MCF 10A (cell line): ENCODE measurements at regions not wholly inside any gene's neighbourhood (a gene's known extent, or its start where the extent isn't known, plus 50 kb on each side); places are given as distances from the start of the nearest gene placed in this dataset.

Experiments
- BruUV-seq: library from RNA; stranded (reverse); fragments of 400-500 nt; replicated peaks from 2 replicates; lab custom pipeline; 2021; lab: Mats Ljungman, UMichigan
- CTCF ChIA-PET: fragments of 300-600 bp; sonication (Branson Sonifier 250); formaldehyde crosslinking; extraction: SDS; loops from one replicate; lab custom pipeline; 2021; ENCODE audit warnings: antibody characterized with exemption, inconsistent platforms; lab: Yijun Ruan, JAX
- POLR2A ChIA-PET: fragments of 300-600, 350-650 bp; sonication (Branson Sonifier 250); formaldehyde crosslinking; extraction: SDS; loops from one replicate; lab custom pipeline; 2020; ENCODE audit warnings: antibody characterized with exemption, inconsistent platforms; lab: Yijun Ruan, JAX
- DNase-seq: peaks from one replicate; pipeline ENCODE4 v3.0.0-alpha.2; 2018; ENCODE audit not compliant: unreplicated experiment
- H3K27ac Mint-ChIP-seq: one replicate; pipeline ENCODE4 v1.8.0; 2022; ENCODE audit warnings: mild to moderate bottlenecking, low read depth, mixed read lengths; ENCODE audit not compliant: unreplicated experiment
- H3K27me3 Mint-ChIP-seq: one replicate; pipeline ENCODE4 v1.8.0; 2022; ENCODE audit warnings: mixed read lengths; ENCODE audit not compliant: insufficient read depth, unreplicated experiment
- H3K36me3 Mint-ChIP-seq: one replicate; pipeline ENCODE4 v1.8.0; 2022; ENCODE audit warnings: mild to moderate bottlenecking, moderate library complexity, mixed read lengths; ENCODE audit not compliant: insufficient read depth, unreplicated experiment
- H3K4me1 Mint-ChIP-seq: one replicate; pipeline ENCODE4 v1.8.0; 2022; ENCODE audit warnings: mixed read lengths; ENCODE audit not compliant: insufficient read depth, unreplicated experiment
- H3K4me3 Mint-ChIP-seq: one replicate; pipeline ENCODE4 v1.8.0; 2022; ENCODE audit warnings: mild to moderate bottlenecking, moderate library complexity, mixed read lengths; ENCODE audit not compliant: unreplicated experiment
- H3K9me3 Mint-ChIP-seq: one replicate; pipeline ENCODE4 v1.8.0; 2022; ENCODE audit warnings: mixed read lengths; ENCODE audit not compliant: unreplicated experiment
- CTCF ChIP-seq: fragments of 200-600 bp; IDR thresholded peaks from one replicate; pipeline ENCODE4 v1.8.0; 2022; ENCODE audit warnings: antibody characterized with exemption, mild to moderate bottlenecking; ENCODE audit not compliant: unreplicated experiment
- intact Hi-C: fragments of 100-400 bp; cut with micrococcal nuclease; formaldehyde crosslinking; loops from 2 replicates; pipeline ENCODE4 v1.14.1; 2022

GRCh38 chr3:118734664-118735063 lies 300.0 kb downstream of the IGSF11 start:
- no peaks in the 10 kb centered on the region for H3K27me3 Mint-ChIP-seq
- BruUV-seq = no TSS peak
- no peaks in the 10 kb centered on the region for H3K4me1 Mint-ChIP-seq
- no peak overlapping the region for H3K27ac Mint-ChIP-seq
- no peaks in the 10 kb centered on the region for H3K9me3 Mint-ChIP-seq
- no peak for DNase-seq
- ChIA-PET CTCF (no interaction called here), POLR2A (no interaction called here)
- H3K4me3 Mint-ChIP-seq = no peak overlapping the region
- no peaks in the 10 kb centered on the region for H3K36me3 Mint-ChIP-seq
- no peak for TF ChIP-seq CTCF
- intact Hi-C loops = no loop called here

- Mint-ChIP-seq H3K27me3 (no peaks in the 10 kb centered on the region), H3K4me3 (no peak overlapping the region), H3K36me3 (no peaks in the 10 kb centered on the region), H3K27ac (no peak overlapping the region), H3K4me1 (no peaks in the 10 kb centered on the region), H3K9me3 (no peaks in the 10 kb centered on the region)
- no TSS peak for BruUV-seq
- CTCF ChIA-PET = interaction anchor here (0.8 kb wide), 1 partner anchor 16 kb away, joined by 3 read pairs; no protein-coding TSS in a partner anchor
- POLR2A ChIA-PET = no interaction called here
- DNase-seq = no peak
- TF ChIP-seq CTCF = no peak
- intact Hi-C loops = no loop called here
Measured at GRCh38 chr3:118736107-118736506, 298.5 kb downstream of the IGSF11 start.

- BruUV-seq = no TSS peak
- CTCF ChIA-PET = interaction anchor here (0.5 to 1.3 kb wide), 4 partner anchors 36 to 625 kb away, joined by 3 to 5 read pairs (median 4); no protein-coding TSS in a partner anchor
Measured at GRCh38 chr3:118740722-118741290, 293.8 kb downstream of the IGSF11 start.

GRCh38 chr3:118742760-118743159 lies 291.9 kb downstream of the IGSF11 start:
- intact Hi-C loops = no loop called here
- TF ChIP-seq CTCF = no peak
- Mint-ChIP-seq H3K36me3 (no peaks in the 10 kb centered on the region), H3K9me3 (no peaks in the 10 kb centered on the region), H3K4me1 (peaks cover 6% of the 10 kb centered on the region), H3K27ac (no peak overlapping the region), H3K27me3 (no peaks in the 10 kb centered on the region), H3K4me3 (no peak overlapping the region)
- peak; percentile 22 for DNase-seq
- ChIA-PET CTCF (interaction anchor here (0.6 to 0.7 kb wide), 2 partner anchors 140 to 1595 kb away, joined by 3 to 4 read pairs; no protein-coding TSS in a partner anchor), POLR2A (no interaction called here)
- no TSS peak for BruUV-seq

More at GRCh38 chr3:118740722-118741290, 293.8 kb downstream of the IGSF11 start:
- Mint-ChIP-seq H3K9me3 (no peaks in the 10 kb centered on the region), H3K27ac (no peak overlapping the region), H3K36me3 (no peaks in the 10 kb centered on the region), H3K4me1 (peaks cover 6% of the 10 kb centered on the region), H3K4me3 (no peak overlapping the region), H3K27me3 (no peaks in the 10 kb centered on the region)
- POLR2A ChIA-PET = no interaction called here
- no peak for DNase-seq
- TF ChIP-seq CTCF = no peak
- intact Hi-C loops = no loop called here
